Lower leg skin (tissue), 3 donors: ENCODE measurements at regions not wholly inside any gene's neighbourhood (a gene's known extent, or its start where the extent isn't known, plus 50 kb on each side); places are given as distances from the start of the nearest gene placed in this dataset.

Experiments
- POLR2A ChIP-seq, 2 donors: fragments of 450-650 bp; IDR thresholded peaks; one replicate each; pipeline ENCODE4 v1.6.1; 2016 to 2017; ENCODE audit warnings: antibody characterized with exemption in 2 of 2, mild to moderate bottlenecking in 1 of 2, moderate library complexity in 1 of 2
- TF ChIP-seq, protein P1 (sequence below), 3 donors: fragments of 450-650 bp; IDR thresholded peaks; one replicate each; pipeline ENCODE4 v1.5.1; 2016; ENCODE audit warnings: antibody characterized with exemption in 3 of 3, mild to moderate bottlenecking in 3 of 3, moderate library complexity in 2 of 3

DNA sequence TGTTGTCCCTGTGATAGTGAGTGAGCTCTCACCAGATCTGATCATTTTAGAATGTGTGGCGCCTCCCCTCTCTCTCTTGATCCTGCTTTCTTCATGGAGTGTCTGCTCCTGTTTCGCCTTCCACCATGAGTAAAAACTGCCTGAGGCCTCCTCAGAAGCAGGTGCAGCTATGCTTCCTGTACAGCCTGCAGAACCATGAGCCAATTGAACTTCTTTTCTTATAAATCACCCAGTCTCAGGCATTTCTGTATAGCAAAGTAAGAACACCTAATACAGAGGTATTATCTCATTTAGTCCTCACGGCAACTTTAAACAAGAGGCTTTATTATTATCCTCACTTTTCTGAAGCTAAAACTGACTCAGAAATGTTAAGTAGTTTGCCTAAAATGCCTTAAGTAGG is 81.3 kb upstream of the BTG1 start:
- TF ChIP-seq, protein P1, sequence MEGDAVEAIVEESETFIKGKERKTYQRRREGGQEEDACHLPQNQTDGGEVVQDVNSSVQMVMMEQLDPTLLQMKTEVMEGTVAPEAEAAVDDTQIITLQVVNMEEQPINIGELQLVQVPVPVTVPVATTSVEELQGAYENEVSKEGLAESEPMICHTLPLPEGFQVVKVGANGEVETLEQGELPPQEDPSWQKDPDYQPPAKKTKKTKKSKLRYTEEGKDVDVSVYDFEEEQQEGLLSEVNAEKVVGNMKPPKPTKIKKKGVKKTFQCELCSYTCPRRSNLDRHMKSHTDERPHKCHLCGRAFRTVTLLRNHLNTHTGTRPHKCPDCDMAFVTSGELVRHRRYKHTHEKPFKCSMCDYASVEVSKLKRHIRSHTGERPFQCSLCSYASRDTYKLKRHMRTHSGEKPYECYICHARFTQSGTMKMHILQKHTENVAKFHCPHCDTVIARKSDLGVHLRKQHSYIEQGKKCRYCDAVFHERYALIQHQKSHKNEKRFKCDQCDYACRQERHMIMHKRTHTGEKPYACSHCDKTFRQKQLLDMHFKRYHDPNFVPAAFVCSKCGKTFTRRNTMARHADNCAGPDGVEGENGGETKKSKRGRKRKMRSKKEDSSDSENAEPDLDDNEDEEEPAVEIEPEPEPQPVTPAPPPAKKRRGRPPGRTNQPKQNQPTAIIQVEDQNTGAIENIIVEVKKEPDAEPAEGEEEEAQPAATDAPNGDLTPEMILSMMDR (IDR thresholded peaks at IDR 0.05): no peak
- no peak for TF ChIP-seq POLR2A (IDR thresholded peaks at IDR 0.05)
